ENCODE measurements at regions not wholly inside any gene's neighbourhood (a gene's known extent, or its start where the extent isn't known, plus 50 kb on each side); places are given as distances from the start of the nearest gene placed in this dataset.
"Not testable (repeated sequence)": the region's sequence is repeated elsewhere in the genome, so short reads cannot be mapped to it uniquely, and the experiment has no call there.

DNA sequence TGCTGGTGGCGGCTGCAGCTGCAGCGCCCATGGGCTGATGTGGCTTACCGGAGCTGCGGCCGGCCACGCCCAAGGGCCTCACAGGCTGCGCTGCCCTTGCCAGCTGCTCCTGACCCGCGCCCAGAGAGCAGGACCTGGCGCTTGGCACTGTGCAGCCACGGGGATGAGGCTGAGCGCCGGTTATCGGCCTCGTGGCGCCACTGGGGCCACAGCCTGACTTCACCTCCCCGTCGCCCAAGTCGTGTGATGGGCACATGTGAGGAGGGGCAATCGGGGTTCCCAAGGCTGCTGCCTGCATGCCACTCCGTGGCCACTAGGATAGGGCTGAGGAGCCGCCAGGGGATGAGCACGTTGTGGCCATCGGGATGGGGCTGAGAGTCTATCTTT, 77.2 kb upstream of the PABPC3 start:
- ChIA-PET POLR2A (no interaction called here), CTCF (no interaction called here)
- BruUV-seq (replicated peaks): no TSS peak
- Histone ChIP-seq H3K9me1 (replicated peaks; ENCODE audit: control insufficient read depth, extremely low read depth, insufficient read depth, low read length) (no peaks in the 10 kb centered on the region), H3K4me1 (ENCODE audit: control insufficient read depth, extremely low read depth, insufficient read depth, low read length) (no peaks in the 10 kb centered on the region), H3K79me2 (ENCODE audit: control insufficient read depth, insufficient read depth, low read length) (no peaks in the 10 kb centered on the region), H3K9ac (replicated peaks; ENCODE audit: extremely low read depth, insufficient read depth, low read length) (no peak overlapping the region), H3K4me3 (replicated peaks in 1 of 3; ENCODE audit: insufficient read depth in 1 of 3, low read depth in 1 of 3, low read length in 3 of 3) (no peak overlapping the region), H3K36me3 (ENCODE audit: control insufficient read depth in 2 of 2, extremely low read depth in 1 of 2, insufficient read depth in 2 of 2, low read length in 2 of 2) (no peaks in the 10 kb centered on the region), H4K20me1 (replicated peaks; ENCODE audit: control insufficient read depth, extremely low read depth, insufficient read depth, low read length) (no peaks in the 10 kb centered on the region), H3K4me2 (ENCODE audit: insufficient read depth, low read length) (no peak overlapping the region), H3K27ac (ENCODE audit: insufficient read depth, low read depth, low read length) (no peak overlapping the region), H3K27me3 (ENCODE audit: control insufficient read depth in 2 of 2, insufficient read depth in 2 of 2, low read length in 2 of 2) (peaks cover 12 to 17% of the 10 kb centered on the region in 2 experiments), H3K9me3 (replicated peaks; ENCODE audit: control insufficient read depth, insufficient read depth, low read length) (no peaks in the 10 kb centered on the region), H2AFZ (ENCODE audit: low read depth, low read length) (no peak overlapping the region)
- FAIRE-seq (no peak), DNase-seq (ENCODE audit: low read depth, low spot score) (no peak)
- intact Hi-C loops (cut with micrococcal nuclease) (no loop called here), dilution Hi-C loops (cut with MboI; ENCODE audit: extremely low pct_ligation_motif_present, low sequenced_read_pairs) (no loop called here)
- TF ChIP-seq FOS (IDR thresholded peaks at IDR 0.05; ENCODE audit: borderline replicate concordance, insufficient read depth, low read length) (no peak), JUN (IDR thresholded peaks at IDR 0.05; ENCODE audit: borderline replicate concordance, insufficient read depth, insufficient read length, low read depth) (no peak)

DNA sequence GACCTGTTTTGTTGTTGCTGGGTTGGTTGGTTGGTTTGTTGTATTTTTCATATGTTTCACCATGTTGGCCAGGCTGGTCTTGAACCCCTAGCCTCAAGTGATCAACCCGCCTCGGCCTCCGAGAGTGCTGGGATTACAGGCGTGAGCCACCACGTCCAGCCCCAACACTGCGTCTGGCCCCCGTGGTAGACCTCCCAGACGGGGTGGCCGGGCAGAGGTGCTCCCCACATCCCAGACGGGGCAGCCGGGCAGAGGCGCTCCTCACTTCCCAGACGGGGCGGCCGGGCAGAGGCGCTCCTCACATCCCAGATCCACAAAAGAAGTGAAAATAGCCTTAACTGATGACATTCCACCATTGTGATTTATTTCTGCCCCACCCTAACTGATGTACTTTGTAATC, 76.2 kb upstream of the PABPC3 start:
- DNase-seq (ENCODE audit: low read depth, low spot score); H3K4me2 ChIP-seq (ENCODE audit: insufficient read depth, low read length); CTCF ChIA-PET; FAIRE-seq; H2AFZ ChIP-seq (ENCODE audit: low read depth, low read length); intact Hi-C loops (cut with micrococcal nuclease); H3K27ac ChIP-seq (ENCODE audit: insufficient read depth, low read depth, low read length); H3K79me2 ChIP-seq (ENCODE audit: control insufficient read depth, insufficient read depth, low read length); BruUV-seq (replicated peaks); H3K9me1 ChIP-seq (replicated peaks; ENCODE audit: control insufficient read depth, extremely low read depth, insufficient read depth, low read length); dilution Hi-C loops (cut with MboI; ENCODE audit: extremely low pct_ligation_motif_present, low sequenced_read_pairs); H3K9ac ChIP-seq (replicated peaks; ENCODE audit: extremely low read depth, insufficient read depth, low read length); H4K20me1 ChIP-seq (replicated peaks; ENCODE audit: control insufficient read depth, extremely low read depth, insufficient read depth, low read length); POLR2A ChIA-PET; H3K9me3 ChIP-seq (replicated peaks; ENCODE audit: control insufficient read depth, insufficient read depth, low read length); H3K36me3 ChIP-seq (ENCODE audit: control insufficient read depth in 2 of 2, extremely low read depth in 1 of 2, insufficient read depth in 2 of 2, low read length in 2 of 2); H3K4me1 ChIP-seq (ENCODE audit: control insufficient read depth, extremely low read depth, insufficient read depth, low read length); H3K4me3 ChIP-seq (replicated peaks in 1 of 3; ENCODE audit: insufficient read depth in 1 of 3, low read depth in 1 of 3, low read length in 3 of 3): not testable (repeated sequence)
- H3K27me3 ChIP-seq (ENCODE audit: control insufficient read depth in 2 of 2, insufficient read depth in 2 of 2, low read length in 2 of 2): peaks cover 12 to 17% of the 10 kb centered on the region in 2 experiments
